Fibroblast of mammary gland (primary cell): ENCODE measurements at regions not wholly inside any gene's neighbourhood (a gene's known extent, or its start where the extent isn't known, plus 50 kb on each side); places are given as distances from the start of the nearest gene placed in this dataset.

Experiments
- DNase-seq: peaks from one replicate; pipeline ENCODE4 v3.0.0-alpha.2; 2010; ENCODE audit warnings: low read depth
- H3K4me3 ChIP-seq: 2 replicates; pipeline ENCODE4 v1.5.1; 2011; ENCODE audit warnings: low read depth, mild to moderate bottlenecking, low read length, moderate library complexity; ENCODE audit not compliant: control insufficient read depth
- TF ChIP-seq, protein P1 (sequence below): conservative IDR thresholded peaks from 2 replicates; pipeline ENCODE4 v1.5.1; 2011; ENCODE audit warnings: low read depth, low read length, inconsistent platforms; ENCODE audit not compliant: control insufficient read depth, insufficient read depth

- no peak for DNase-seq
- TF ChIP-seq, protein P1, sequence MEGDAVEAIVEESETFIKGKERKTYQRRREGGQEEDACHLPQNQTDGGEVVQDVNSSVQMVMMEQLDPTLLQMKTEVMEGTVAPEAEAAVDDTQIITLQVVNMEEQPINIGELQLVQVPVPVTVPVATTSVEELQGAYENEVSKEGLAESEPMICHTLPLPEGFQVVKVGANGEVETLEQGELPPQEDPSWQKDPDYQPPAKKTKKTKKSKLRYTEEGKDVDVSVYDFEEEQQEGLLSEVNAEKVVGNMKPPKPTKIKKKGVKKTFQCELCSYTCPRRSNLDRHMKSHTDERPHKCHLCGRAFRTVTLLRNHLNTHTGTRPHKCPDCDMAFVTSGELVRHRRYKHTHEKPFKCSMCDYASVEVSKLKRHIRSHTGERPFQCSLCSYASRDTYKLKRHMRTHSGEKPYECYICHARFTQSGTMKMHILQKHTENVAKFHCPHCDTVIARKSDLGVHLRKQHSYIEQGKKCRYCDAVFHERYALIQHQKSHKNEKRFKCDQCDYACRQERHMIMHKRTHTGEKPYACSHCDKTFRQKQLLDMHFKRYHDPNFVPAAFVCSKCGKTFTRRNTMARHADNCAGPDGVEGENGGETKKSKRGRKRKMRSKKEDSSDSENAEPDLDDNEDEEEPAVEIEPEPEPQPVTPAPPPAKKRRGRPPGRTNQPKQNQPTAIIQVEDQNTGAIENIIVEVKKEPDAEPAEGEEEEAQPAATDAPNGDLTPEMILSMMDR = no peak
- H3K4me3 ChIP-seq = no peak overlapping the region
Observed at GRCh38 chr15:35629766-35630165, 83.8 kb upstream of the DPH6 start.

GRCh38 chr15:35630532-35630931, 84.6 kb upstream of the DPH6 start:
- TF ChIP-seq, protein P1 = no peak
- H3K4me3 ChIP-seq = no peak overlapping the region
- peak; percentile 54 for DNase-seq

DNA sequence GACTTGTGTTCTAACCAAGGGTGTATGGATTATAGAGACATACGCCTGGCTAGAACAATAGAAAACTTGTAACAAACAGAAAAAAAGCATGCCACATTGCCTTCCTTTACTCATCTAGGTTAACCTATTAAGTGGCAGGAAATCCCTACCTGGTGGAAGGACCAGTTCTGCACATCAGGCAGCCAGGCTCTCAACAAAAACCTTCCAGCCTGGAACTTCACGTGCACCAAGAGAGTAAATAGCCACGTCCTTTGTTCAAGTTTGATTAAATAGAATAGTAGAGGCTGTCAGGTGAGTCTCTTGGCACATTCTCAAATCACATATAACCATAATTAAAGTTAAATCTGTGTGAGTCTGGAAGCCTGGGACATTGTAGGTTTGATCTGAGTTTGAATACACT, 85.0 kb upstream of the DPH6 start:
- no peak for DNase-seq
- H3K4me3 ChIP-seq = no peak overlapping the region
- TF ChIP-seq, protein P1 = no peak

DNA sequence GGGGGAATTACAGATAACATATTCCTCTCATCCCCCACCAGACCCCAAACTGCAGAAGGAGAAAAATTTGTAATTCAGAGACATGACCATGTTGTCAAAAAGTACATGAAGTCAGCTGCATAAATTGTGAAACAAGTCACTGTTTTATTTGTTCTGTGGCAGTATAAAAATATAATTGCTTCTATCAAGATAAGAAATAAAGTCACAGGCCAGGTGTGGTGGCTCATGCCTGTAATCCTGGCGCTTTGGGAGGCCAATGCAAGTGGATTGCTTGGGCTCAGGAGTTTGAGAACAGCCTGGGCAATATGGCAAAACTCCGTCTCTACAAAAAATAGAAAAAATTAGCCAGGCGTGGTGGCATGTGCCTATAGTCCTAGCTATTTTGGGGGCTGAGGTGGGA, 87.7 kb upstream of the DPH6 start:
- no peak overlapping the region for H3K4me3 ChIP-seq
- TF ChIP-seq, protein P1 = no peak
- DNase-seq = no peak

- no peak overlapping the region for H3K4me3 ChIP-seq
- DNase-seq = no peak
- TF ChIP-seq, protein P1 = no peak
Observed at GRCh38 chr15:35646790-35647189, 100.8 kb upstream of the DPH6 start.

- TF ChIP-seq, protein P1 = no peak
- DNase-seq = no peak
- no peak overlapping the region for H3K4me3 ChIP-seq
Observed at GRCh38 chr15:35647303-35647702, 101.3 kb upstream of the DPH6 start.

- no peak overlapping the region for H3K4me3 ChIP-seq
- TF ChIP-seq, protein P1 = no peak
- DNase-seq = no peak
Observed at GRCh38 chr15:35648941-35649340, 103.0 kb upstream of the DPH6 start.
